GM23338 (cell line): ENCODE measurements at regions not wholly inside any gene's neighbourhood (a gene's known extent, or its start where the extent isn't known, plus 50 kb on each side); places are given as distances from the start of the nearest gene placed in this dataset.

ENCODE experiments used
- ATAC-seq: fragments of 200-7000 bp; cut with Tn5 transposase; 3 replicates; pipeline ENCODE4 v1.9.1; 2020
- DNase-seq: peaks from one replicate; pipeline ENCODE4 v3.0.0-alpha.2; 2015; ENCODE audit warnings: low spot score
- H2AFZ ChIP-seq: fragments of 200-600 bp; sonication (generic); 2 replicates; pipeline ENCODE4 v1.8.0; 2016; ENCODE audit warnings: antibody characterized with exemption, mild to moderate bottlenecking, moderate library complexity
- H3F3A ChIP-seq: fragments of 200-600 bp; sonication (generic); replicated peaks from 2 replicates; pipeline ENCODE4 v1.8.0; 2017; ENCODE audit warnings: antibody characterized with exemption, mixed run types, low read depth
- H3K27ac ChIP-seq: fragments of 200-600 bp; sonication (generic); 2 replicates; pipeline ENCODE4 v1.6.1; 2016; ENCODE audit warnings: low read depth
- H3K27me3 ChIP-seq: fragments of 200-600 bp; sonication (generic); 2 replicates; pipeline ENCODE4 v1.8.0; 2016; ENCODE audit warnings: mild to moderate bottlenecking, mixed run types, moderate library complexity; ENCODE audit not compliant: insufficient read depth
- H3K36me3 ChIP-seq: fragments of 200-600 bp; sonication (generic); 2 replicates; pipeline ENCODE4 v1.8.0; 2016; ENCODE audit warnings: mild to moderate bottlenecking; ENCODE audit not compliant: insufficient read depth
- H3K4me1 ChIP-seq: fragments of 200-600 bp; sonication (generic); 2 replicates; pipeline ENCODE4 v1.8.0; 2016; ENCODE audit warnings: mild to moderate bottlenecking, moderate library complexity; ENCODE audit not compliant: insufficient read depth
- H3K4me2 ChIP-seq: fragments of 200-600 bp; sonication (generic); 2 replicates; pipeline ENCODE4 v1.7.1; 2017; ENCODE audit warnings: mixed run types
- H3K4me3 ChIP-seq: fragments of 200-600 bp; sonication (generic); 2 replicates; pipeline ENCODE4 v1.6.1; 2016; ENCODE audit warnings: mixed run types
- H3K79me2 ChIP-seq: fragments of 200-600 bp; sonication (generic); replicated peaks from 2 replicates; pipeline ENCODE4 v1.8.0; 2017; ENCODE audit warnings: mild to moderate bottlenecking; ENCODE audit not compliant: insufficient read depth
- H3K9me2 ChIP-seq: fragments of 200-600 bp; sonication (generic); 2 replicates; pipeline ENCODE4 v1.8.0; 2017; ENCODE audit not compliant: insufficient read depth
- H4K20me1 ChIP-seq: fragments of 200-600 bp; sonication (generic); replicated peaks from 2 replicates; pipeline ENCODE4 v1.8.0; 2017; ENCODE audit warnings: mild to moderate bottlenecking; ENCODE audit not compliant: insufficient read depth
- H3K27ac Mint-ChIP-seq: 2 replicates; pipeline ENCODE4 v1.8.0; 2020; ENCODE audit warnings: inconsistent platforms, mild to moderate bottlenecking, moderate library complexity, mixed read lengths
- H3K27me3 Mint-ChIP-seq: 3 replicates; pipeline ENCODE4 v1.8.0; 2022; ENCODE audit warnings: low read depth, mild to moderate bottlenecking, moderate library complexity, mixed read lengths, inconsistent platforms; ENCODE audit not compliant: insufficient read depth, poor library complexity
- H3K36me3 Mint-ChIP-seq: 3 replicates; pipeline ENCODE4 v1.8.0; 2021; ENCODE audit warnings: low read depth, mild to moderate bottlenecking, inconsistent platforms, moderate library complexity, mixed read lengths
- H3K4me1 Mint-ChIP-seq: 3 replicates; pipeline ENCODE4 v1.8.0; 2020; ENCODE audit warnings: mild to moderate bottlenecking, inconsistent platforms, mixed read lengths
- H3K4me3 Mint-ChIP-seq: 3 replicates; pipeline ENCODE4 v1.8.0; 2021; ENCODE audit warnings: moderate library complexity, mild to moderate bottlenecking, inconsistent platforms, mixed read lengths
- H3K9me3 Mint-ChIP-seq: 3 replicates; pipeline ENCODE4 v1.8.0; 2020; ENCODE audit warnings: moderate library complexity, mild to moderate bottlenecking, inconsistent platforms, mixed read lengths
- CREB1 ChIP-seq: fragments of 250-450 bp; sonication (Bioruptor Pico); IDR thresholded peaks from 2 replicates; pipeline ENCODE4 v1.5.0; 2020; ENCODE audit warnings: low read depth, mild to moderate bottlenecking, moderate library complexity
- CTCF ChIP-seq, 2 experiments: fragments of 200-600 bp in 1 of 2; sonication (generic) in 1 of 2; conservative IDR thresholded peaks; 2 replicates each; pipeline versions ENCODE4 v1.5.1 to v1.6.1; 2016 to 2017; ENCODE audit warnings: antibody characterized with exemption in 2 of 2, low read depth in 2 of 2, mild to moderate bottlenecking in 2 of 2, moderate library complexity in 1 of 2
- EZH2 ChIP-seq: fragments of 200-600 bp; sonication (generic); IDR thresholded peaks from one replicate; pipeline ENCODE4 v1.8.0; 2017; ENCODE audit warnings: antibody characterized with exemption, mild to moderate bottlenecking, low read depth; ENCODE audit not compliant: unreplicated experiment
- EZH2phosphoT487 ChIP-seq: fragments of 200-600 bp; sonication (generic); IDR thresholded peaks from one replicate; pipeline ENCODE4 v1.8.1; 2018; ENCODE audit warnings: antibody characterized with exemption; ENCODE audit not compliant: unreplicated experiment
- JUNB ChIP-seq: IDR thresholded peaks from one replicate; pipeline ENCODE4 v1.6.1; 2016; ENCODE audit warnings: antibody characterized with exemption; ENCODE audit not compliant: unreplicated experiment
- NANOG ChIP-seq: IDR thresholded peaks from 2 replicates; pipeline ENCODE4 v1.6.1; 2016; ENCODE audit warnings: antibody characterized with exemption, borderline replicate concordance
- POLR2AphosphoS5 ChIP-seq: IDR thresholded peaks from 2 replicates; pipeline ENCODE4 v1.6.1; 2016; ENCODE audit warnings: antibody characterized with exemption, low read depth
- REST ChIP-seq: IDR thresholded peaks from one replicate; pipeline ENCODE4 v1.6.1; 2018; ENCODE audit warnings: antibody characterized with exemption; ENCODE audit not compliant: unreplicated experiment
- STAT1 ChIP-seq: IDR thresholded peaks from one replicate; pipeline ENCODE4 v1.6.1; 2016; ENCODE audit warnings: antibody characterized with exemption; ENCODE audit not compliant: unreplicated experiment
- ZNF114 ChIP-seq: fragments of 250-450 bp; sonication (Bioruptor Pico); IDR thresholded peaks from 2 replicates; pipeline ENCODE4 v1.5.0; 2020; ENCODE audit warnings: mild to moderate bottlenecking, moderate library complexity
- ZNF331 ChIP-seq: fragments of 250-450 bp; sonication (Bioruptor Pico); IDR thresholded peaks from 2 replicates; pipeline ENCODE4 v1.5.0; 2020; ENCODE audit warnings: low read depth, mild to moderate bottlenecking, moderate library complexity
- ZNF462 ChIP-seq: fragments of 250-450 bp; sonication (Bioruptor Pico); IDR thresholded peaks from 2 replicates; pipeline ENCODE4 v1.5.0; 2020; ENCODE audit warnings: mild to moderate bottlenecking, moderate library complexity
- TF ChIP-seq, protein P1 (sequence below): IDR thresholded peaks from 2 replicates; pipeline ENCODE4 v1.6.1; 2016; ENCODE audit warnings: antibody characterized with exemption

GRCh38 chr2:150222942-150223341, 264.5 kb downstream of the RND3 start:
- peak overlapping the region; percentile 11; the same call in 1 of the 2 replicates for H2AFZ ChIP-seq
- H3K27me3 ChIP-seq, result no peaks in the 10 kb centered on the region
- peaks cover 5% of the 10 kb centered on the region; the same call in 2 of the 3 replicates for H3K4me1 Mint-ChIP-seq
- H3K36me3 Mint-ChIP-seq, result 0 out of 3 replicates have a peak, but pooled peaks cover 3% of the 10 kb centered on the region
- ATAC-seq (no peak), DNase-seq (no peak)
- no peaks in the 10 kb centered on the region for H3F3A ChIP-seq
- H4K20me1 ChIP-seq, result no peaks in the 10 kb centered on the region
- no peak overlapping the region for H3K27ac Mint-ChIP-seq
- TF ChIP-seq CTCF (conservative IDR thresholded peaks at IDR 0.05; ENCODE audit: low read depth in 2 of 2) (no peak), NANOG (no peak), CREB1 (CRISPR knock-in tag) (no peak), POLR2AphosphoS5 (no peak), REST (no peak), ZNF114 (no peak), STAT1 (no peak), ZNF462 (CRISPR knock-in tag) (no peak), EZH2phosphoT487 (no peak), EZH2 (no peak), ZNF331 (CRISPR knock-in tag) (no peak), JUNB (no peak)
- TF ChIP-seq, protein P1, sequence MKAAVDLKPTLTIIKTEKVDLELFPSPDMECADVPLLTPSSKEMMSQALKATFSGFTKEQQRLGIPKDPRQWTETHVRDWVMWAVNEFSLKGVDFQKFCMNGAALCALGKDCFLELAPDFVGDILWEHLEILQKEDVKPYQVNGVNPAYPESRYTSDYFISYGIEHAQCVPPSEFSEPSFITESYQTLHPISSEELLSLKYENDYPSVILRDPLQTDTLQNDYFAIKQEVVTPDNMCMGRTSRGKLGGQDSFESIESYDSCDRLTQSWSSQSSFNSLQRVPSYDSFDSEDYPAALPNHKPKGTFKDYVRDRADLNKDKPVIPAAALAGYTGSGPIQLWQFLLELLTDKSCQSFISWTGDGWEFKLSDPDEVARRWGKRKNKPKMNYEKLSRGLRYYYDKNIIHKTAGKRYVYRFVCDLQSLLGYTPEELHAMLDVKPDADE, result no peak
- H3K4me2 ChIP-seq, result no peak overlapping the region
- H3K9me3 Mint-ChIP-seq, result no peaks in the 10 kb centered on the region
- H3K36me3 ChIP-seq, result no peaks in the 10 kb centered on the region
- no peaks in the 10 kb centered on the region for H3K4me1 ChIP-seq
- no peak overlapping the region for H3K4me3 Mint-ChIP-seq
- H3K79me2 ChIP-seq, result no peaks in the 10 kb centered on the region
- no peak overlapping the region for H3K4me3 ChIP-seq
- H3K9me2 ChIP-seq, result peaks cover 14% of the 10 kb centered on the region
- H3K27me3 Mint-ChIP-seq, result peaks cover 5% of the 10 kb centered on the region
- no peak overlapping the region for H3K27ac ChIP-seq
